Brain microvascular endothelial cell (primary cell): ENCODE measurements at regions not wholly inside any gene's neighbourhood (a gene's known extent, or its start where the extent isn't known, plus 50 kb on each side); places are given as distances from the start of the nearest gene placed in this dataset.

Experiments used
- DNase-seq: peaks from one replicate; pipeline ENCODE4 v3.0.0-alpha.2; 2020
- H3K27ac ChIP-seq: fragments of 250-450 bp; sonication (Bioruptor Pico); 2 replicates; pipeline ENCODE4 v1.5.1; 2020; ENCODE audit warnings: mild to moderate bottlenecking, moderate library complexity
- H3K27me3 ChIP-seq: fragments of 250-450 bp; sonication (Bioruptor Pico); replicated peaks from 2 replicates; pipeline ENCODE4 v1.5.1; 2020; ENCODE audit warnings: mild to moderate bottlenecking
- H3K36me3 ChIP-seq: fragments of 250-450 bp; sonication (Bioruptor Pico); replicated peaks from 2 replicates; pipeline ENCODE4 v1.5.1; 2020; ENCODE audit warnings: mild to moderate bottlenecking
- H3K4me3 ChIP-seq: 2 replicates; pipeline ENCODE4 v1.5.1; 2011; ENCODE audit warnings: low read depth, mild to moderate bottlenecking, control low read depth, low read length, moderate library complexity
- in situ Hi-C: cut with HindIII; loops from 2 replicates; pipeline ENCODE4 v1.10.0; 2017; ENCODE audit warnings: low sequenced_read_pairs, low pct_ligation_motif_present
- TF ChIP-seq, protein P1 (sequence below): IDR thresholded peaks from 2 replicates; pipeline ENCODE4 v1.5.1; 2011; ENCODE audit warnings: low read depth, mild to moderate bottlenecking, moderate library complexity, low read length, control low read depth, inconsistent platforms; ENCODE audit errors: missing control alignments

DNA sequence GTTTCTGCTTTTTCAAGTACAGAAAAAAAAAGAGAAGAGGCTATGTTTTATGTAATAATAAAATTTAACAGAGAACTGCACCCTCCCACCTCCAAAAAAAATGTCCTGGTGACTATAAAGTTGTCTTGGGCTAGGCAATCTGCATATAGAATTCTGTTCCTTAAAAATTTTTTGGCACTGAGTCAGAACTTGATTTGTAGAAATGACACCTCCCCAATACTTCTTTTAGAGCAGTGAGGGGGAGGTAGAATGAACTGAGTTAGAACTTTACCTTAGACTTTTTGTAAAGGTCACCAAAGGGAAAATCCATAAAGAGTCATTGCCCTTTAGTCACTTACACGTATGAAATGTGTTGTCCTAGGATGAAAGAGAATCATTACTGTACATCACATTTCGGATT is 80.0 kb downstream of the BTG1 start:
- DNase-seq: no peak

DNA sequence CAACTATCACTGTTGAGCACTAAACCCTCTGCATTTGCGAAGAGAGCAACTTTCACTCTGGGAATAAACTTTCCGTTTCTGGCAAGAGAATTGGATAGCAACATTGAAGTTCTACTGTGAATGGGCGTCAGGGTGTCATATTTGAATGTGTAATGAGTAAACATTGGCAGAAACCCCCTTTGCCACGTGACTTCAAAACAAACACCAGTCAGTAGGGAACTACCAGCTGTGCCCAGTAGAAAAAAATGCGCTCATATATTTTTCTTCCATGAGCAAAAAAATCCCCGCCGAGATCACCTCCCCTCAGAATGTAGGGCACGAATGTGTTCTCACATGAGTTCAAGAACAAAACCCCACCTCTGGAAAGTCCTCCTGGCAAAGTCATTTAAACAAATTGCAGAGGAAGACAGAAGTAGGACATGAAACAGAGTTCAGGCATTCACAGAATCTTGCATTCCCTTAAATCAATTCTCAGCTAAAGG is 80.6 kb downstream of the BTG1 start:
- no peak overlapping the region for H3K27ac ChIP-seq
- no peak overlapping the region for H3K4me3 ChIP-seq
- no peak for DNase-seq

More for the DNA sequence above, 80.0 kb downstream of the BTG1 start:
- TF ChIP-seq, protein P1, sequence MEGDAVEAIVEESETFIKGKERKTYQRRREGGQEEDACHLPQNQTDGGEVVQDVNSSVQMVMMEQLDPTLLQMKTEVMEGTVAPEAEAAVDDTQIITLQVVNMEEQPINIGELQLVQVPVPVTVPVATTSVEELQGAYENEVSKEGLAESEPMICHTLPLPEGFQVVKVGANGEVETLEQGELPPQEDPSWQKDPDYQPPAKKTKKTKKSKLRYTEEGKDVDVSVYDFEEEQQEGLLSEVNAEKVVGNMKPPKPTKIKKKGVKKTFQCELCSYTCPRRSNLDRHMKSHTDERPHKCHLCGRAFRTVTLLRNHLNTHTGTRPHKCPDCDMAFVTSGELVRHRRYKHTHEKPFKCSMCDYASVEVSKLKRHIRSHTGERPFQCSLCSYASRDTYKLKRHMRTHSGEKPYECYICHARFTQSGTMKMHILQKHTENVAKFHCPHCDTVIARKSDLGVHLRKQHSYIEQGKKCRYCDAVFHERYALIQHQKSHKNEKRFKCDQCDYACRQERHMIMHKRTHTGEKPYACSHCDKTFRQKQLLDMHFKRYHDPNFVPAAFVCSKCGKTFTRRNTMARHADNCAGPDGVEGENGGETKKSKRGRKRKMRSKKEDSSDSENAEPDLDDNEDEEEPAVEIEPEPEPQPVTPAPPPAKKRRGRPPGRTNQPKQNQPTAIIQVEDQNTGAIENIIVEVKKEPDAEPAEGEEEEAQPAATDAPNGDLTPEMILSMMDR: no peak
- no peaks in the 10 kb centered on the region for H3K27me3 ChIP-seq
- in situ Hi-C loops: no loop called here
- H3K4me3 ChIP-seq: no peak overlapping the region
- H3K36me3 ChIP-seq: no peaks in the 10 kb centered on the region
- H3K27ac ChIP-seq: no peak overlapping the region

DNA sequence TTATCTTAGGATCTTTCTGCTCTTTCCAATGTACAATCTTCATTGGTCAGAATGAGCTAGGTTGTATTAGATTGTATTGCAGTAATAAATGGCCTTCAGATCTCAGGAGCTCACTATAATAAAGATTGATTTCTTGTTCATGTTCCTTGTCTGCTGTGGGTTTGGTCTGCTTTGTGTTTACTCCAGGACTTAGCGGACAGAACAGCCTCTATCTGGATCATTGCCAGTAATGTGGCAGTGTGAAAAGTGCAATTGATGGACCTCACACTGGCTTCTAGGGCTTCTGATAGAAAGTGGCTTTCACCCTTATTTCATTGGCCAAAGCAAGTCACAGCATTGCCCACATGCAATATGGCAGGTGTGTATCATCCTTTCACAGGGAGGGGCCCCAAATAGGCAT is 81.2 kb downstream of the BTG1 start:
- H3K4me3 ChIP-seq: no peak overlapping the region
- in situ Hi-C loops: no loop called here
- TF ChIP-seq, protein P1: no peak
- H3K27me3 ChIP-seq: no peaks in the 10 kb centered on the region
- DNase-seq: no peak
- H3K36me3 ChIP-seq: no peaks in the 10 kb centered on the region
- no peak overlapping the region for H3K27ac ChIP-seq

More for the DNA sequence above, 80.6 kb downstream of the BTG1 start:
- in situ Hi-C loops: no loop called here
- Histone ChIP-seq H3K36me3 (no peaks in the 10 kb centered on the region), H3K27me3 (no peaks in the 10 kb centered on the region)
- TF ChIP-seq, protein P1: no peak

DNA sequence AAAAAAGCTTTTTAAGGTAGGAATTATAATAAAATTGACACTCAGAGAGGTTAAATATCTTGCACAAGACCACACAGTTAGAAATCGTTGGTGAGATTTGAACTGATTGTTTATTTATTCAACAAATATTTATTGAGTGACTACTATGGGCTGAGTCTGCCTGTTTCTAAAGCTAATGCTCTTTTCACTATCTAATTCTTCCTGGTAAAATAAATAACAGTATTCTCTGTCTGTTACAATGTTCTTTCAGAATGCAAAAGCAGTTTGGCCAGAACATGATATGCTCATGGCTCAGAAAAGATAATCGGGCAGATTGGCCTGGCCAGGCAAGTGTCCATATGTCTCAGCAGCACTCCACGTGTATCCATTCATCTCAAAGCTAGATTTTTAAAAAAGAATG is 82.0 kb downstream of the BTG1 start:
- no peaks in the 10 kb centered on the region for H3K27me3 ChIP-seq
- in situ Hi-C loops: no loop called here
- H3K36me3 ChIP-seq: no peaks in the 10 kb centered on the region
- TF ChIP-seq, protein P1: no peak
- peak overlapping the region; percentile 10 for H3K27ac ChIP-seq
- H3K4me3 ChIP-seq: no peak overlapping the region
- DNase-seq: peak; percentile 32

DNA sequence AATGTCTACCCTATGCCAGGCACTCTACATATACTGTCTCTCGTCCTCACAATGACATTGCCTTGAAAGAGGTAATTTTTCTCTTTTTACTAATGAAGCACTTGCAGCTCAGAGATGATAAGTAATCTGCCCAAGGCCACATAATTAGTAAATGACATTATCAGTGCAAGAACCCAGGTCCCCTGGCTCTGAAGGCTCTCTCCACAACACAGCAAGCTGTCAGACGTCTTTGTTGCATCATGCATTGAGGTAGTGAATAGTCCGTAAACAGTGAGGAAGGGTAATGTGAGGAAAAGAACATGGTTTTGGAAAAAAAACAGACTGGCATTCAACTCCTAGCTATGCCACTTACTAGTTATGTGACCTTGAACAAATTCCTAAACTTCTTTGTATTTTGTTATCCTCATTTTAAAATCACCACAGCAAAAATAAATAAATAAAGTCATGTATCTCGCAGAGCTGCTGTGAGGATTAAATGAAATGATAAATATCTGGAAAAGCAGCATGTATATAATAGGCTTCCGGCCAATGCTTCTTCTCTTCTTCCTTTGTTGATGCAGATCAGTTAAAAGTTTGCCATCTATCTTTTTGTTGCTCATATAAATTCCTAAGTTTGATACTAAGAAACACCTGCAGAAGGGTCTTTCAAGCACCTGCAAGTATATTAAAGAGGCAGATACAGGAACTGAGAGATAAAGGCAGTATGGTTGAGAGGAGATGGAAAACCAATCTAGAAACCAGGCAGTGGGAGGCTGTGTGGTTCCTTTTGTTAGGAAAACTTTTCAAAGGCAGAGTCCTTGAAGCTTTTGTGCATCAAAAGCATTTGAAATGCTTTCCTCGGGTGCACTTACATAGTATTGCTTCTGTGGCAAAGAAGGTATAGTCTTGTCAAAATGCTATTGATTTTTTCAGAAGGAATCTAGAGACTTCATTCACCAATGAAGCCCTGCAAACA is 82.8 kb downstream of the BTG1 start:
- Histone ChIP-seq H3K36me3 (no peaks in the 10 kb centered on the region), H3K4me3 (no peak overlapping the region), H3K27me3 (no peaks in the 10 kb centered on the region), H3K27ac (no peak overlapping the region)
- TF ChIP-seq, protein P1: no peak
- in situ Hi-C loops: no loop called here
- DNase-seq: no peak
